ENCODE measurements at regions not wholly inside any gene's neighbourhood (a gene's known extent, or its start where the extent isn't known, plus 50 kb on each side); places are given as distances from the start of the nearest gene placed in this dataset.
A peak's percentile ranks its signal among the peaks of the same experiment; 100 is the strongest.

GRCh38 chr14:99098199-99098598, 173.8 kb downstream of the BCL11B start:
- DNase-seq (ENCODE audit: extremely low spot score), result peak; percentile 87
- Histone ChIP-seq H3K4me1 (no peaks in the 10 kb centered on the region), H3K27me3 (no peaks in the 10 kb centered on the region), H3K9me3 (no peaks in the 10 kb centered on the region), H3K4me3 (no peak overlapping the region), H3K27ac (replicated peaks in 1 of 4) (no peak overlapping the region), H3K36me3 (no peaks in the 10 kb centered on the region)
- TF ChIP-seq EP300 (IDR thresholded peaks at IDR 0.05) (no peak), POLR2AphosphoS5 (IDR thresholded peaks at IDR 0.05) (no peak), CTCF (IDR thresholded peaks at IDR 0.05) (no peak), POLR2A (IDR thresholded peaks at IDR 0.05; ENCODE audit: low read depth) (no peak)
- intact Hi-C loops (cut with DNase I), result no loop called here
- WGBS, result 74% methylated on average over 6 of the region's 6 CpGs

GRCh38 chr14:99099051-99099787, 172.8 kb downstream of the BCL11B start:
- 84% methylated on average over 8 of the region's 16 CpGs for WGBS
- H3K4me1 ChIP-seq, result no peaks in the 10 kb centered on the region
- H3K27me3 ChIP-seq, result no peaks in the 10 kb centered on the region
- peak; percentile 89 for DNase-seq (ENCODE audit: extremely low spot score)
- no peak overlapping the region for H3K4me3 ChIP-seq
- no peaks in the 10 kb centered on the region for H3K36me3 ChIP-seq
- no peak overlapping the region for H3K27ac ChIP-seq (replicated peaks in 1 of 4)
- TF ChIP-seq POLR2AphosphoS5 (IDR thresholded peaks at IDR 0.05), result no peak
- TF ChIP-seq CTCF (IDR thresholded peaks at IDR 0.05), result no peak
- no peak for TF ChIP-seq EP300 (IDR thresholded peaks at IDR 0.05)
- no peak for TF ChIP-seq POLR2A (IDR thresholded peaks at IDR 0.05; ENCODE audit: low read depth)
- no peaks in the 10 kb centered on the region for H3K9me3 ChIP-seq
- intact Hi-C loops (cut with DNase I), result no loop called here

- no peak for TF ChIP-seq POLR2AphosphoS5 (IDR thresholded peaks at IDR 0.05)
- TF ChIP-seq CTCF (IDR thresholded peaks at IDR 0.05), result no peak
- no peak for TF ChIP-seq EP300 (IDR thresholded peaks at IDR 0.05)
- no peak for TF ChIP-seq POLR2A (IDR thresholded peaks at IDR 0.05; ENCODE audit: low read depth)
- peak; percentile 89 for DNase-seq (ENCODE audit: extremely low spot score)
- H3K36me3 ChIP-seq, result no peaks in the 10 kb centered on the region
- intact Hi-C loops (cut with DNase I), result no loop called here
- no peaks in the 10 kb centered on the region for H3K4me1 ChIP-seq
- no peak overlapping the region for H3K27ac ChIP-seq (replicated peaks in 1 of 4)
- H3K9me3 ChIP-seq, result peaks cover 0 to 9% (median 3%) of the 10 kb centered on the region in 4 donors
- 89% methylated on average over 6 of the region's 10 CpGs for WGBS
- H3K27me3 ChIP-seq, result no peaks in the 10 kb centered on the region
- H3K4me3 ChIP-seq, result no peak overlapping the region
Measured at GRCh38 chr14:99100497-99101270, 171.3 kb downstream of the BCL11B start.

GRCh38 chr14:99101855-99102461, 170.0 kb downstream of the BCL11B start:
- 64% methylated on average over 6 of the region's 6 CpGs for WGBS
- intact Hi-C loops (cut with DNase I), result no loop called here
- Histone ChIP-seq H3K27me3 (no peaks in the 10 kb centered on the region), H3K36me3 (no peaks in the 10 kb centered on the region), H3K27ac (replicated peaks in 1 of 4) (no peak overlapping the region), H3K4me3 (no peak overlapping the region), H3K9me3 (peaks cover 0 to 9% (median 3%) of the 10 kb centered on the region in 4 donors), H3K4me1 (no peaks in the 10 kb centered on the region)
- no peak for DNase-seq (ENCODE audit: extremely low spot score)
- TF ChIP-seq POLR2A (IDR thresholded peaks at IDR 0.05; ENCODE audit: low read depth), result no peak

- DNase-seq (ENCODE audit: extremely low spot score), result peak; percentile 79
- Histone ChIP-seq H3K4me1 (peaks cover 0 to 7% (median 0%) of the 10 kb centered on the region in 4 donors), H3K27me3 (peaks cover 0 to 43% (median 6%) of the 10 kb centered on the region in 4 donors), H3K27ac (replicated peaks in 1 of 4) (no peak overlapping the region), H3K4me3 (no peak overlapping the region), H3K9me3 (peaks cover 0 to 17% (median 4%) of the 10 kb centered on the region in 4 donors), H3K36me3 (no peaks in the 10 kb centered on the region)
- TF ChIP-seq EP300 (IDR thresholded peaks at IDR 0.05), result no peak
- no peak for TF ChIP-seq POLR2AphosphoS5 (IDR thresholded peaks at IDR 0.05)
- no peak for TF ChIP-seq POLR2A (IDR thresholded peaks at IDR 0.05; ENCODE audit: low read depth)
- no peak for TF ChIP-seq CTCF (IDR thresholded peaks at IDR 0.05)
- 77% methylated on average over 9 of the region's 9 CpGs for WGBS
- intact Hi-C loops (cut with DNase I), result no loop called here
Measured at GRCh38 chr14:99116741-99117295, 155.2 kb downstream of the BCL11B start.
